Liver (tissue), 8 donors: ENCODE measurements at regions not wholly inside any gene's neighbourhood (a gene's known extent, or its start where the extent isn't known, plus 50 kb on each side); places are given as distances from the start of the nearest gene placed in this dataset.

Source experiments
- DNase-seq: peaks from one replicate; pipeline ENCODE4 v3.0.0-alpha.2; 2017; ENCODE audit warnings: low spot score
- H3K27ac ChIP-seq, 2 donors: one replicate each; pipeline ENCODE4 v1.7.0; 2013; ENCODE audit warnings: inconsistent platforms in 2 of 2, low read length in 2 of 2, control low read depth in 1 of 2, low read depth in 1 of 2, mild to moderate bottlenecking in 1 of 2
- H3K27me3 ChIP-seq, 4 donors: one replicate each; pipeline versions ENCODE4 v1.6.1 to v1.7.0; 2013; ENCODE audit warnings: low read length in 3 of 4, inconsistent platforms in 1 of 4, mild to moderate bottlenecking in 1 of 4, moderate library complexity in 1 of 4; ENCODE audit not compliant: control insufficient read depth in 4 of 4, insufficient read depth in 4 of 4
- H3K36me3 ChIP-seq, 4 donors: one replicate each; pipeline versions ENCODE4 v1.6.1 to v1.7.0; 2013; ENCODE audit warnings: low read length in 3 of 4, mild to moderate bottlenecking in 3 of 4, low read depth in 1 of 4, moderate library complexity in 1 of 4; ENCODE audit not compliant: control insufficient read depth in 4 of 4, insufficient read depth in 3 of 4
- H3K4me1 ChIP-seq, 4 donors: one replicate each; pipeline versions ENCODE4 v1.6.1 to v1.7.0; 2013; ENCODE audit warnings: low read length in 3 of 4, mild to moderate bottlenecking in 3 of 4, moderate library complexity in 1 of 4; ENCODE audit not compliant: control insufficient read depth in 4 of 4, insufficient read depth in 4 of 4
- H3K4me3 ChIP-seq, 3 donors: one replicate each; pipeline versions ENCODE4 v1.6.1 to v1.7.0; 2013; ENCODE audit warnings: low read length in 3 of 3, control low read depth in 1 of 3, low read depth in 1 of 3, mild to moderate bottlenecking in 1 of 3
- H3K9ac ChIP-seq, 2 donors: one replicate each; pipeline ENCODE4 v1.7.0; 2013; ENCODE audit warnings: low read length in 2 of 2, mild to moderate bottlenecking in 2 of 2, moderate library complexity in 2 of 2, control low read depth in 1 of 2, low read depth in 1 of 2
- H3K9me3 ChIP-seq, 4 donors: one replicate each; pipeline versions ENCODE4 v1.6.1 to v1.7.0; 2013; ENCODE audit warnings: low read length in 3 of 4; ENCODE audit not compliant: control insufficient read depth in 4 of 4
- EGR1 ChIP-seq, 2 donors: IDR thresholded peaks; 2 replicates each; pipeline ENCODE4 v1.6.1; 2016 to 2018; ENCODE audit warnings: antibody characterized with exemption in 2 of 2, low read depth in 2 of 2
- FOXA2 ChIP-seq: IDR thresholded peaks from 2 replicates; pipeline ENCODE4 v1.6.1; 2016; ENCODE audit warnings: antibody characterized with exemption
- GABPA ChIP-seq, 2 donors: IDR thresholded peaks in 1 of 2; conservative IDR thresholded peaks in 1 of 2; 2 replicates each; pipeline ENCODE4 v1.6.1; 2016; ENCODE audit warnings: antibody characterized with exemption in 2 of 2, mild to moderate bottlenecking in 1 of 2, moderate library complexity in 1 of 2
- HNF4G ChIP-seq: IDR thresholded peaks from 2 replicates; pipeline ENCODE4 v1.6.1; 2016; ENCODE audit warnings: antibody characterized with exemption
- JUND ChIP-seq, 2 donors: IDR thresholded peaks; 2 replicates each; pipeline ENCODE4 v1.6.1; 2016; ENCODE audit warnings: antibody characterized with exemption in 2 of 2
- NR2F2 ChIP-seq: IDR thresholded peaks from 2 replicates; pipeline ENCODE4 v1.6.1; 2016; ENCODE audit warnings: antibody characterized with exemption
- RAD21 ChIP-seq, 2 donors: IDR thresholded peaks; 2 replicates each; pipeline ENCODE4 v1.6.1; 2016; ENCODE audit warnings: antibody characterized with exemption in 2 of 2, mild to moderate bottlenecking in 2 of 2
- RXRA ChIP-seq, 2 donors: IDR thresholded peaks; 2 replicates each; pipeline ENCODE4 v1.6.1; 2017 to 2018; ENCODE audit warnings: antibody characterized with exemption in 2 of 2, mild to moderate bottlenecking in 1 of 2
- SP1 ChIP-seq: IDR thresholded peaks from 2 replicates; pipeline ENCODE4 v1.6.1; 2018; ENCODE audit warnings: antibody characterized with exemption, mild to moderate bottlenecking
- TAF1 ChIP-seq: conservative IDR thresholded peaks from 2 replicates; pipeline ENCODE4 v1.6.1; 2016; ENCODE audit warnings: antibody characterized with exemption, mild to moderate bottlenecking
- YY1 ChIP-seq: IDR thresholded peaks from 2 replicates; pipeline ENCODE4 v1.6.1; 2016; ENCODE audit warnings: antibody characterized with exemption, mild to moderate bottlenecking
- WGBS: extraction: QIAGEN DNeasy Blood & Tissue Kit; methylation state at CpG from one replicate; pipeline ENCODE4 v1.1.7; 2013; 5-methylcytosine and 5-hydroxymethylcytosine counted together
- TF ChIP-seq, protein P1 (sequence below): fragments of 150-350 bp; IDR thresholded peaks from 2 replicates; pipeline ENCODE4 v1.5.1; 2017; ENCODE audit warnings: improper control_type of control experiment, low read depth, low read length; ENCODE audit not compliant: missing input control
- TF ChIP-seq, protein P2 (sequence below): IDR thresholded peaks from 2 replicates; pipeline ENCODE4 v1.6.1; 2016; ENCODE audit warnings: antibody characterized with exemption, mild to moderate bottlenecking
- TF ChIP-seq, protein P3 (sequence below): IDR thresholded peaks from 2 replicates; pipeline ENCODE4 v1.6.1; 2016; ENCODE audit warnings: antibody characterized with exemption
- donor health status: healthy.
- donor health status: healthy.
- donor health status: healthy.
- donor health status: healthy.
- donor health status: healthy.

DNA sequence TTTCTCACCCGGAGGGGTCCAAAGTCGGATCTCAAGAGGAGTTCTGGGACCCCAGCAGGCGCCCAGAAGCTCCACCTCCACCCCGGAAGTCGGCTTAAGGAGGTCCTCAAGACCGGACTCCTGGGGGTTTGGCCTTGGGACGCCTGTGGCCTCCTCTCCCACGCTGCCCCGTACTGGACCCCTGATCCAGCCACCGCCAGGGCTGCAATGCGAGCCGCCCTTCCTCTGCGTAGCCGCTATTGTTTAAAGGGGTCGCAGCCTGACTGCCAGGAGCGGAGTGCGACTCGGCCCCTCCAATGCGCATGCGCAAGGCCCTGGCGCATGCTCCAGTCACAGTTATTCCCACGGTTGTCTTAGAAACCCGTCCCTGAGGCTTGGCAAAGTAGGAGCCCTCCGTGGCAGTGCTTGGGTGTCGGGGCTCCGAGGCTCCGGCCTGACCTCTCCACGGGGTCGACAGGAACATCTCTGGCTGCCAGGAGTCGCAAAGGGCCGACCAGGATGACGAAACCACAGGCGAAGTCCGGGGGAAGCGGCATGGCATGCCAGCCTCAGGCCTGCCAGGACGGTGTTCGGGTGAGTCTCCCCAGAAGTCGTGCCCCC lies 719.0 kb downstream of the KCNJ18 start:
- no peaks in the 10 kb centered on the region for H3K4me1 ChIP-seq
- DNase-seq = no peak
- H3K27me3 ChIP-seq = peaks cover 0 to 2% (median 0%) of the 10 kb centered on the region in 4 donors
- no peak overlapping the region for H3K4me3 ChIP-seq
- TF ChIP-seq, protein P1, sequence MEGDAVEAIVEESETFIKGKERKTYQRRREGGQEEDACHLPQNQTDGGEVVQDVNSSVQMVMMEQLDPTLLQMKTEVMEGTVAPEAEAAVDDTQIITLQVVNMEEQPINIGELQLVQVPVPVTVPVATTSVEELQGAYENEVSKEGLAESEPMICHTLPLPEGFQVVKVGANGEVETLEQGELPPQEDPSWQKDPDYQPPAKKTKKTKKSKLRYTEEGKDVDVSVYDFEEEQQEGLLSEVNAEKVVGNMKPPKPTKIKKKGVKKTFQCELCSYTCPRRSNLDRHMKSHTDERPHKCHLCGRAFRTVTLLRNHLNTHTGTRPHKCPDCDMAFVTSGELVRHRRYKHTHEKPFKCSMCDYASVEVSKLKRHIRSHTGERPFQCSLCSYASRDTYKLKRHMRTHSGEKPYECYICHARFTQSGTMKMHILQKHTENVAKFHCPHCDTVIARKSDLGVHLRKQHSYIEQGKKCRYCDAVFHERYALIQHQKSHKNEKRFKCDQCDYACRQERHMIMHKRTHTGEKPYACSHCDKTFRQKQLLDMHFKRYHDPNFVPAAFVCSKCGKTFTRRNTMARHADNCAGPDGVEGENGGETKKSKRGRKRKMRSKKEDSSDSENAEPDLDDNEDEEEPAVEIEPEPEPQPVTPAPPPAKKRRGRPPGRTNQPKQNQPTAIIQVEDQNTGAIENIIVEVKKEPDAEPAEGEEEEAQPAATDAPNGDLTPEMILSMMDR = no peak
- TF ChIP-seq HNF4G (no peak), JUND (IDR thresholded peaks at IDR 0.05) (no peak), GABPA (IDR thresholded peaks at IDR 0.05 in 1 of 2, conservative IDR thresholded peaks at IDR 0.05 in 1 of 2) (no peak), YY1 (no peak), RAD21 (IDR thresholded peaks at IDR 0.05) (no peak), SP1 (no peak)
- TF ChIP-seq, protein P2, sequence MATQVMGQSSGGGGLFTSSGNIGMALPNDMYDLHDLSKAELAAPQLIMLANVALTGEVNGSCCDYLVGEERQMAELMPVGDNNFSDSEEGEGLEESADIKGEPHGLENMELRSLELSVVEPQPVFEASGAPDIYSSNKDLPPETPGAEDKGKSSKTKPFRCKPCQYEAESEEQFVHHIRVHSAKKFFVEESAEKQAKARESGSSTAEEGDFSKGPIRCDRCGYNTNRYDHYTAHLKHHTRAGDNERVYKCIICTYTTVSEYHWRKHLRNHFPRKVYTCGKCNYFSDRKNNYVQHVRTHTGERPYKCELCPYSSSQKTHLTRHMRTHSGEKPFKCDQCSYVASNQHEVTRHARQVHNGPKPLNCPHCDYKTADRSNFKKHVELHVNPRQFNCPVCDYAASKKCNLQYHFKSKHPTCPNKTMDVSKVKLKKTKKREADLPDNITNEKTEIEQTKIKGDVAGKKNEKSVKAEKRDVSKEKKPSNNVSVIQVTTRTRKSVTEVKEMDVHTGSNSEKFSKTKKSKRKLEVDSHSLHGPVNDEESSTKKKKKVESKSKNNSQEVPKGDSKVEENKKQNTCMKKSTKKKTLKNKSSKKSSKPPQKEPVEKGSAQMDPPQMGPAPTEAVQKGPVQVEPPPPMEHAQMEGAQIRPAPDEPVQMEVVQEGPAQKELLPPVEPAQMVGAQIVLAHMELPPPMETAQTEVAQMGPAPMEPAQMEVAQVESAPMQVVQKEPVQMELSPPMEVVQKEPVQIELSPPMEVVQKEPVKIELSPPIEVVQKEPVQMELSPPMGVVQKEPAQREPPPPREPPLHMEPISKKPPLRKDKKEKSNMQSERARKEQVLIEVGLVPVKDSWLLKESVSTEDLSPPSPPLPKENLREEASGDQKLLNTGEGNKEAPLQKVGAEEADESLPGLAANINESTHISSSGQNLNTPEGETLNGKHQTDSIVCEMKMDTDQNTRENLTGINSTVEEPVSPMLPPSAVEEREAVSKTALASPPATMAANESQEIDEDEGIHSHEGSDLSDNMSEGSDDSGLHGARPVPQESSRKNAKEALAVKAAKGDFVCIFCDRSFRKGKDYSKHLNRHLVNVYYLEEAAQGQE = no peak
- TF ChIP-seq, protein P3, sequence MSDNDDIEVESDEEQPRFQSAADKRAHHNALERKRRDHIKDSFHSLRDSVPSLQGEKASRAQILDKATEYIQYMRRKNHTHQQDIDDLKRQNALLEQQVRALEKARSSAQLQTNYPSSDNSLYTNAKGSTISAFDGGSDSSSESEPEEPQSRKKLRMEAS = no peak
- no peaks in the 10 kb centered on the region for H3K36me3 ChIP-seq
- no peak overlapping the region for H3K9ac ChIP-seq
- H3K9me3 ChIP-seq = peaks cover 0 to 6% (median 0%) of the 10 kb centered on the region in 4 donors
- no peak overlapping the region for H3K27ac ChIP-seq
- WGBS = 79% methylated on average over 38 of the region's 38 CpGs

DNA sequence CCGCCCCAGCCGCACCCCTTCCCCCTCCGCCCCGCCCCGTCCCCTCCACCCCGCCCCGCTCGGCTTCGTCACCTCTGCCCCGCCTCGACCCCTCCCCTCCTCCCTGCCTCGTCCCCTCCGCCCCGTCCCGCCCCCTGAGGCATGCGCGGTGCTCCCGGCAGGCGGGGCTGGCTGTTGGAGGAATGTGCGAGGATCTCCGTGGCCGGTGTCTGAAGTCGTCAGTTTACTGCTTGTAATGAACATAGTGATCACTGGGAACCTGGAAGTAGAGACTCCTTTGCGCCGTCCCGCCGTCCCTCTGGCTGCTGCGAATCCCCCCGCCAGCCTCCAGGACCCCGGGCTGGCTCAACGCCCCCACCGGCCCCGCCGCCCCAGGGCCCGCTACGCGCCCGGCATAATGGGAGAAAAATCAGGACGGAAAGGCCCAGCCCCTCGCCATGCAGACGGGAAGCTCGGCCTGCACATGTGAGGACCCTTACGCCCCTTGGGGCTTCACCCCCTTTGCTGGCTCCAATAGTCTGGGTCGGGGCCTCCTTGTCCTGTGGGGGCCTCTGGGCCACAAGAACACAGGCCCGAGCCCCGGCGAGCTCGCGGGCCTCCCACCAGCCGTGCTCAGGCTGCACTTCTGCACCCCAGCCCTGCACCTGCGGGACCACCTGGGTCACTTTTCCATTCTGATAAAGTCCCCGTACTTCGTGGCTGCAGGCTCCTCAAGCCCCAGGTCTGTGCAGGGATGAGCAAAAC lies 743.1 kb downstream of the KCNJ18 start:
- 61% methylated on average over 53 of the region's 53 CpGs for WGBS
- no peak for DNase-seq
- TF ChIP-seq EGR1 (IDR thresholded peaks at IDR 0.05; ENCODE audit: low read depth in 2 of 2) (no peak), SP1 (no peak), TAF1 (no peak), NR2F2 (no peak), FOXA2 (no peak), RXRA (IDR thresholded peaks at IDR 0.05) (no peak)
- TF ChIP-seq, protein P3 = no peak
- no peaks in the 10 kb centered on the region for H3K36me3 ChIP-seq
- H3K9me3 ChIP-seq = peaks cover 0 to 1% (median 0%) of the 10 kb centered on the region in 4 donors
- no peak overlapping the region for H3K27ac ChIP-seq
- no peak overlapping the region for H3K9ac ChIP-seq
- no peak overlapping the region for H3K4me3 ChIP-seq
- H3K4me1 ChIP-seq = no peaks in the 10 kb centered on the region
- peaks cover 0 to 4% (median 2%) of the 10 kb centered on the region in 4 donors for H3K27me3 ChIP-seq
